BE2C (cell line): ENCODE measurements at regions not wholly inside any gene's neighbourhood (a gene's known extent, or its start where the extent isn't known, plus 50 kb on each side); places are given as distances from the start of the nearest gene placed in this dataset.

ENCODE experiments used
- DNase-seq: peaks from one replicate; pipeline ENCODE4 v3.0.0-alpha.2; 2020
- H3K27me3 ChIP-seq: fragments of 250-450 bp; sonication (Bioruptor Pico); 2 replicates; pipeline ENCODE4 v1.5.1; 2020; ENCODE audit warnings: mild to moderate bottlenecking
- H3K36me3 ChIP-seq: fragments of 250-450 bp; sonication (Bioruptor Pico); 2 replicates; pipeline ENCODE4 v1.5.1; 2020; ENCODE audit warnings: mild to moderate bottlenecking
- H3K4me1 ChIP-seq: fragments of 250-450 bp; sonication (Bioruptor Pico); 2 replicates; pipeline ENCODE4 v1.5.1; 2020
- H3K4me3 ChIP-seq: 2 replicates; pipeline ENCODE4 v1.5.1; 2011; ENCODE audit warnings: low read depth, low read length
- H3K9me3 ChIP-seq: fragments of 250-450 bp; sonication (Bioruptor Pico); 2 replicates; pipeline ENCODE4 v1.5.1; 2020
- TF ChIP-seq, protein P1 (sequence below): IDR thresholded peaks from 2 replicates; pipeline ENCODE4 v1.5.1; 2012; ENCODE audit warnings: mild to moderate bottlenecking, low read depth, low read length

DNA sequence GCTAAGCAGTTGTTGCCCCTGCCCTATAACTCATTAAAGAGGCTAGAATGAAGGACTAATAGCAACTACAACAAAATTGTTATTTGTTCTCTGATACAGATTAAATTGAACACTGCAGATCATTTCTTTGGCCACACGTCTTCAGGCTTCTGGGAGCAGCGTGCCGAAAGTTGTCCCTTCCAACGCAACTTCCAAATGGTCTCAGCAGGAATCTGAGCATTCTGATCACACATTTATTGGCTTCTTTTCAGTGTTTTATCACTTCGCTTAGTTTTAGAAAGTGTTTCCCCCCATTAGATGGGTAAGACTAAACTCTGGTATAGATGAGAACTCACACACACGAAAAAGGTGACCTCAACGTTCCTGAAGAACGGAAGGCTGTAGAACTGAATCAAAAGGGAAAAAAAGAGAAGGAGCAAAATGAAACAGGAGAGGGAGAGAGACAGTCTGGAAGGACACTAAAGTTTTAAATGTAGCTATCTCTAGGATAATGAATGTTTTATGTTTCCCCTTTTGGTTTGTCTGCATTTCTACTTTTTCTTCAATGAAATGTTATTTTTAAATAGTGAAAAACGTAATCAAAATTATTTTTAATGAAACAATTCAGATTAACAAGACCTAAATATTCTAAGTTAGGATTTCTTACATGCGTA lies 336.5 kb downstream of the RRAGC start:
- no peak for DNase-seq
- Histone ChIP-seq H3K4me1 (no peaks in the 10 kb centered on the region), H3K4me3 (no peak overlapping the region), H3K9me3 (no peaks in the 10 kb centered on the region), H3K27me3 (no peaks in the 10 kb centered on the region), H3K36me3 (no peaks in the 10 kb centered on the region)
- TF ChIP-seq, protein P1, sequence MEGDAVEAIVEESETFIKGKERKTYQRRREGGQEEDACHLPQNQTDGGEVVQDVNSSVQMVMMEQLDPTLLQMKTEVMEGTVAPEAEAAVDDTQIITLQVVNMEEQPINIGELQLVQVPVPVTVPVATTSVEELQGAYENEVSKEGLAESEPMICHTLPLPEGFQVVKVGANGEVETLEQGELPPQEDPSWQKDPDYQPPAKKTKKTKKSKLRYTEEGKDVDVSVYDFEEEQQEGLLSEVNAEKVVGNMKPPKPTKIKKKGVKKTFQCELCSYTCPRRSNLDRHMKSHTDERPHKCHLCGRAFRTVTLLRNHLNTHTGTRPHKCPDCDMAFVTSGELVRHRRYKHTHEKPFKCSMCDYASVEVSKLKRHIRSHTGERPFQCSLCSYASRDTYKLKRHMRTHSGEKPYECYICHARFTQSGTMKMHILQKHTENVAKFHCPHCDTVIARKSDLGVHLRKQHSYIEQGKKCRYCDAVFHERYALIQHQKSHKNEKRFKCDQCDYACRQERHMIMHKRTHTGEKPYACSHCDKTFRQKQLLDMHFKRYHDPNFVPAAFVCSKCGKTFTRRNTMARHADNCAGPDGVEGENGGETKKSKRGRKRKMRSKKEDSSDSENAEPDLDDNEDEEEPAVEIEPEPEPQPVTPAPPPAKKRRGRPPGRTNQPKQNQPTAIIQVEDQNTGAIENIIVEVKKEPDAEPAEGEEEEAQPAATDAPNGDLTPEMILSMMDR: no peak

DNA sequence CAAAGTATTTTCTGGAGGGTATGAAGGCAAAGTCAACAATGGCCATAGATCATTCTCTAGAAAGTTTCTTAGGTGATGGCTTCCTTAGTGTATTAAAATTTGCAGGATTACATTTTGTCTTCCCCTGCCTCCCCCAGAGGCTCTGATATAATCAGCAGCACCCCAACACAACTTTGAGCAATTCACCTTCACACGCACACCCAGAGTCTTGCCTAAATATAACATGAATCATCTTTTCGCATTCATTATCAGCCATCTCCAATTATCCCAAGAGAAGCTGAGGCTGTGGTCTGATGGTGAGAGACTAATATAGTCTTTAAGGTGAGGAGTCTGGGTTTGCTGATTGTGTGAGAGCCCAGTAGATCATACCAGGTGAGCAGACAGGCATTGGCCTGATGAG lies 343.0 kb downstream of the RRAGC start:
- H3K27me3 ChIP-seq: no peaks in the 10 kb centered on the region
- H3K4me3 ChIP-seq: no peak overlapping the region
- TF ChIP-seq, protein P1: no peak
- H3K9me3 ChIP-seq: no peaks in the 10 kb centered on the region
- DNase-seq: no peak
- H3K36me3 ChIP-seq: no peaks in the 10 kb centered on the region
- no peaks in the 10 kb centered on the region; the same call in 1 of the 2 replicates for H3K4me1 ChIP-seq

DNA sequence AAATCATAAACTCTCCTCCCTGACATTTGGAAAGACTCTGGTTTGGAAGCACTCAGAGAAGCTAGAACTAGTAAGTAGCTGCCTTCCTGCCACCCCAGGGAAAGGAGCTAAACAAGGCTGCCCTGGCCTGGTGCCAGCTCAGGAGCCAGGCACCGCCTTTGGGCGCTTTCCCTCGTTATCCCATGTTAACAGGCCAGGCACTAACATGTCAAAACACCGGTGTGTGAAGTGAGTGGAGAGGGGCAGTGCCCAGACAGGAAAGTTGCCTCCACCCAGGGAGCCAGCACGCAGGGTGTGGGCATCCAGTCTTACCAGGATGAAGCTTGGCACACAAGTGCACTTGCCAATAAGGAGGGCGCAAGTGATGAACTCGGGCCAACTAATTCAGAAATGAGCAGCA lies 346.8 kb downstream of the RRAGC start:
- no peak overlapping the region for H3K4me3 ChIP-seq
- H3K4me1 ChIP-seq: no peaks in the 10 kb centered on the region; the same call in 1 of the 2 replicates
- TF ChIP-seq, protein P1: no peak
- H3K27me3 ChIP-seq: no peaks in the 10 kb centered on the region
- no peaks in the 10 kb centered on the region for H3K9me3 ChIP-seq
- no peaks in the 10 kb centered on the region for H3K36me3 ChIP-seq
- DNase-seq: peak; percentile 37

DNA sequence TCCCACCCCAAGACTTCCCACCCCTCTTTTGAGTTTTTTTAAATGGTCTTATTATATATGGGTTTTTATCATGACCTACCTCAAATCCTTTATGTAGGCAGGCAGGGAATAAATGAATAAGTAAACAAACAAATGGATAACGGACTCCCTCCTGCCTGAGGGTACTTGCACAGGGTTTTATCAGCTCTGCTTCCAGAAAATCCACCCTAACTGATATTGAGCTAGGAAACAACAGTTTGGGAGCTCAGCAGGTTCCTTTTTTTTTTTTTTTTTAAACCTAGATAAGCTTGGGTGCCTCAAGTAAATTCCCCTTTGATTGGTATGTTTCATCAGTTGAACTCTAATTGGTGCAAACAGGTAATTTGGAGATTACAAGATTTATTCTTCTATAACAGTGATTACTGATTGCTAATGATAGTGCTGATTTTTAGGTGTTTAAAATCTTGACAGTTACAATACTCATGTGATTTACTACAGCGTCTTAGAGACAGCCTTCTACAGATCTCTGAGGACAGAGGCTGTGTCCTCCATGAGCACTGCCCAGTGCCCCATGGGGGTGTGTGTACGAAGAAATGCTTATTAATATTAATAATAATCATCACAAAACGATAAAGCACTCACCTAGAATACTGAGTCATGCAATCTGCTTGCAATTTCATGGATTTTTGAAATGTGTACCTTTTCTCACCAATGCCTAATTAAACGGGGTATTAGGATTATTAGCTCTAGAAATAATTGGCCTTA lies 347.4 kb downstream of the RRAGC start:
- Histone ChIP-seq H3K27me3 (no peaks in the 10 kb centered on the region), H3K4me3 (no peak overlapping the region), H3K4me1 (no peaks in the 10 kb centered on the region; the same call in 1 of the 2 replicates), H3K9me3 (no peaks in the 10 kb centered on the region), H3K36me3 (no peaks in the 10 kb centered on the region)
- TF ChIP-seq, protein P1: no peak
- DNase-seq: no peak

DNA sequence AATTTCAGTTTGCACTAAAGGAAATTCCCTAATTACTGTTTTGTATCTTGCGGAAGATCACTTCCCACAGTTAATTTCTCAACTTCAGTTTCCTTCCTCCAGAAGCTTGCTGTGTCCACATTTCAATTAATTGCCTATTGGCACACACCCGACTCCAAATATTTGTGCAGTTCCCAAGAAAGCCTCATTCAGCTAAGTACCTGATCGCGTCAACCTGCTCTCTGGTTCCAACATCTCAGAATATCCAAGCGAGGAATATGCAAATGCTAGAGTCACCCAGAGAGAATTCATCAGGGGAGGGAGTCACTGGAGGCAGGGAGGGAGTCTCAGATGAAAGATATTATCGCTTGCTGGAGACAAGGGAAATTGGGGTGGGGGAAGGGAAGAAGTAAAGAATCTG lies 351.3 kb downstream of the RRAGC start:
- TF ChIP-seq, protein P1: no peak
- Histone ChIP-seq H3K36me3 (no peaks in the 10 kb centered on the region), H3K27me3 (no peaks in the 10 kb centered on the region), H3K9me3 (no peaks in the 10 kb centered on the region), H3K4me1 (no peaks in the 10 kb centered on the region; the same call in 1 of the 2 replicates), H3K4me3 (no peak overlapping the region)
- DNase-seq: no peak

DNA sequence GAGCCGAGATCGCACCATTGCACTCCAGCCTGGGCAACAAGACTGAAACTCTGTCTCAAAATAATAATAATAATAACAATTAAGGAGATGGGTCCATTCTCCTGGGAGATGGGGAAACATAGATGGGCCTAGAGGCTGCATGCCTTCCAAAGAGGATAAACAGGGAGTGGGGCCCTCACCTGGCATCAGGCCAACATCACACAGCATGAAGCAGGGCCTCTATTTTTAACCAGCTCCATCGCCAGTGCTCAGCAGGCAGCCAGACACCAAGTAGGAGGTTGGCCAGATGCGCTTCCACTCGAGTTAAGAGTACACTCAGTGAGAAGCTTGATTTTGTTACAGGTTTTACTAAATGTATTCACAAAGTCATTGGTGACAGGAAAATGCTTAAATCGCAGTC lies 352.0 kb downstream of the RRAGC start:
- no peak for DNase-seq
- H3K9me3 ChIP-seq: no peaks in the 10 kb centered on the region
- no peaks in the 10 kb centered on the region for H3K36me3 ChIP-seq
- H3K27me3 ChIP-seq: no peaks in the 10 kb centered on the region
- H3K4me1 ChIP-seq: no peaks in the 10 kb centered on the region
- TF ChIP-seq, protein P1: no peak
- H3K4me3 ChIP-seq: no peak overlapping the region
